Left lobe of liver (tissue), 2 donors: ENCODE measurements at regions not wholly inside any gene's neighbourhood (a gene's known extent, or its start where the extent isn't known, plus 50 kb on each side); places are given as distances from the start of the nearest gene placed in this dataset.

Experiments used
- ATAC-seq: fragments of 200-7000 bp; cut with Tn5 transposase; one replicate; pipeline ENCODE4 v1.9.1; 2020; ENCODE audit warnings: mild to moderate bottlenecking, moderate library complexity
- DNase-seq: peaks from one replicate; pipeline ENCODE4 v3.0.0-alpha.2; 2020; ENCODE audit warnings: low spot score
- donor health status: DM: no; HTN: no; CAD: no; lungs with moderate emphysema.
- donor health status: DM: no; HTN: yes; CAD: no.

- DNase-seq (no peak), ATAC-seq (no peak)
Measured at GRCh38 chr11:45448561-45448960, 162.4 kb upstream of the SYT13 start.

GRCh38 chr11:45446998-45447397 lies 160.9 kb upstream of the SYT13 start:
- ATAC-seq = no peak
- no peak for DNase-seq

- no peak for ATAC-seq
Measured at GRCh38 chr11:45446434-45446833, 160.3 kb upstream of the SYT13 start.

GRCh38 chr11:45444796-45445195 lies 158.7 kb upstream of the SYT13 start:
- DNase-seq (no peak), ATAC-seq (no peak)

More at GRCh38 chr11:45446434-45446833, 160.3 kb upstream of the SYT13 start:
- no peak for DNase-seq

GRCh38 chr11:45440111-45440510 lies 154.0 kb upstream of the SYT13 start:
- ATAC-seq = no peak

GRCh38 chr11:45436966-45437365 lies 150.8 kb upstream of the SYT13 start:
- ATAC-seq (no peak), DNase-seq (no peak)

More at GRCh38 chr11:45440111-45440510, 154.0 kb upstream of the SYT13 start:
- no peak for DNase-seq

- DNase-seq (no peak), ATAC-seq (no peak)
Measured at GRCh38 chr11:45436118-45436517, 150.0 kb upstream of the SYT13 start.

- ATAC-seq (no peak), DNase-seq (no peak)
Measured at GRCh38 chr11:45435706-45436105, 149.6 kb upstream of the SYT13 start.

GRCh38 chr11:45432910-45433309 lies 146.8 kb upstream of the SYT13 start:
- DNase-seq (no peak), ATAC-seq (no peak)

GRCh38 chr11:45432100-45432499 lies 146.0 kb upstream of the SYT13 start:
- ATAC-seq = no peak
- DNase-seq = no peak

GRCh38 chr11:45431046-45432018 lies 145.2 kb upstream of the SYT13 start:
- DNase-seq (no peak), ATAC-seq (no peak)

GRCh38 chr11:45430361-45430760 lies 144.2 kb upstream of the SYT13 start:
- ATAC-seq = no peak
- DNase-seq = no peak

- no peak for DNase-seq
- no peak for ATAC-seq
Measured at GRCh38 chr11:45429719-45430118, 143.6 kb upstream of the SYT13 start.

GRCh38 chr11:45428541-45429230 lies 142.5 kb upstream of the SYT13 start:
- DNase-seq = no peak
- no peak for ATAC-seq

GRCh38 chr11:45428116-45428515 lies 142.0 kb upstream of the SYT13 start:
- DNase-seq (no peak), ATAC-seq (no peak)

- DNase-seq (no peak), ATAC-seq (no peak)
Measured at GRCh38 chr11:45424411-45425180, 138.5 kb upstream of the SYT13 start.

GRCh38 chr11:45423475-45424120 lies 137.5 kb upstream of the SYT13 start:
- ATAC-seq (no peak), DNase-seq (no peak)

GRCh38 chr11:45423036-45423435 lies 136.9 kb upstream of the SYT13 start:
- ATAC-seq (no peak), DNase-seq (no peak)

- DNase-seq = no peak
- no peak for ATAC-seq
Measured at GRCh38 chr11:45414088-45414487, 127.9 kb upstream of the SYT13 start.

GRCh38 chr11:45413156-45413858 lies 127.2 kb upstream of the SYT13 start:
- DNase-seq = no peak
- no peak for ATAC-seq
